Gastrocnemius medialis (tissue), 4 donors: ENCODE measurements at regions not wholly inside any gene's neighbourhood (a gene's known extent, or its start where the extent isn't known, plus 50 kb on each side); places are given as distances from the start of the nearest gene placed in this dataset.

Source experiments
- CTCF ChIP-seq, 5 experiments: fragments of 450-650 bp in 3 of 5; fragments of 200-600 bp in 2 of 5; sonication (generic) in 2 of 5; IDR thresholded peaks in 4 of 5; conservative IDR thresholded peaks in 1 of 5; 1 replicate in 4 of 5; 2 replicates in 1 of 5; pipeline ENCODE4 v1.5.1; 2016 to 2019; ENCODE audit warnings: antibody characterized with exemption in 5 of 5, mild to moderate bottlenecking in 3 of 5, moderate library complexity in 3 of 5
- POLR2A ChIP-seq, 2 donors: fragments of 450-650 bp; IDR thresholded peaks; one replicate each; pipeline ENCODE4 v1.6.1; 2017; ENCODE audit warnings: antibody characterized with exemption in 2 of 2, mild to moderate bottlenecking in 2 of 2, moderate library complexity in 2 of 2

- no peak for TF ChIP-seq CTCF (IDR thresholded peaks at IDR 0.05 in 4 of 5, conservative IDR thresholded peaks at IDR 0.05 in 1 of 5)
- TF ChIP-seq POLR2A (IDR thresholded peaks at IDR 0.05) = no peak
Observed at GRCh38 chr9:28051559-28052503, 478.6 kb upstream of the C9orf72 start.
